Endometrium (tissue), 2 donors: ENCODE measurements at regions not wholly inside any gene's neighbourhood (a gene's known extent, or its start where the extent isn't known, plus 50 kb on each side); places are given as distances from the start of the nearest gene placed in this dataset.

Experiments
- FAIRE-seq: peaks from 2 replicates; lab custom pipeline; 2012; peaks lifted over from hg19 to GRCh38; lab: Jason Lieb, UNC
- donor health status: control.
- donor health status: control.

GRCh38 chr22:49567899-49568750, 259.5 kb downstream of the BRD1 start:
- no peak for FAIRE-seq

- no peak for FAIRE-seq
Observed at GRCh38 chr22:49566693-49567092, 261.0 kb downstream of the BRD1 start.

GRCh38 chr22:49566141-49566541, 261.5 kb downstream of the BRD1 start:
- FAIRE-seq: no peak

GRCh38 chr22:49565516-49565855, 262.2 kb downstream of the BRD1 start:
- no peak for FAIRE-seq

- FAIRE-seq: no peak
Observed at GRCh38 chr22:49564666-49565515, 262.8 kb downstream of the BRD1 start.

GRCh38 chr22:49564054-49564453, 263.6 kb downstream of the BRD1 start:
- FAIRE-seq: no peak

GRCh38 chr22:49562685-49563249, 264.9 kb downstream of the BRD1 start:
- FAIRE-seq: no peak

GRCh38 chr22:49561976-49562375, 265.7 kb downstream of the BRD1 start:
- FAIRE-seq: no peak

- FAIRE-seq: no peak
Observed at GRCh38 chr22:49561338-49561737, 266.3 kb downstream of the BRD1 start.

GRCh38 chr22:49555526-49555925, 272.1 kb downstream of the BRD1 start:
- FAIRE-seq: no peak

GRCh38 chr22:49554741-49555140, 272.9 kb downstream of the BRD1 start:
- no peak for FAIRE-seq

- FAIRE-seq: no peak
Observed at GRCh38 chr22:49554296-49554625, 273.4 kb downstream of the BRD1 start.

GRCh38 chr22:49553518-49554295, 274.0 kb downstream of the BRD1 start:
- no peak for FAIRE-seq

- no peak for FAIRE-seq
Observed at GRCh38 chr22:49553076-49553475, 274.6 kb downstream of the BRD1 start.

- no peak for FAIRE-seq
Observed at GRCh38 chr22:49551897-49552614, 275.6 kb downstream of the BRD1 start.

GRCh38 chr22:49551446-49551845, 276.2 kb downstream of the BRD1 start:
- no peak for FAIRE-seq

- no peak for FAIRE-seq
Observed at GRCh38 chr22:49550766-49551362, 276.8 kb downstream of the BRD1 start.

GRCh38 chr22:49550141-49550430, 277.6 kb downstream of the BRD1 start:
- FAIRE-seq: no peak

GRCh38 chr22:49549256-49550140, 278.2 kb downstream of the BRD1 start:
- FAIRE-seq: no peak
